ENCODE measurements at regions not wholly inside any gene's neighbourhood (a gene's known extent, or its start where the extent isn't known, plus 50 kb on each side); places are given as distances from the start of the nearest gene placed in this dataset.

GRCh38 chr3:110384601-110385000, 687.0 kb upstream of the NECTIN3 start (continued):
- TF ChIP-seq E2F4 (IDR thresholded peaks at IDR 0.05; ENCODE audit: low read depth, low read length) (no peak), ZNF687 (IDR thresholded peaks at IDR 0.05) (no peak), RAD21 (IDR thresholded peaks at IDR 0.05; ENCODE audit: insufficient read depth, low read depth, low read length) (no peak), TAF1 (IDR thresholded peaks at IDR 0.05; ENCODE audit: borderline replicate concordance, low read depth, low read length) (no peak), SIX5 (IDR thresholded peaks at IDR 0.05; ENCODE audit: low read depth, low read length, severe bottlenecking) (no peak), SMAD1 (IDR thresholded peaks at IDR 0.05; ENCODE audit: low read depth, partially characterized antibody) (no peak), RFX5 (IDR thresholded peaks at IDR 0.05; ENCODE audit: low read depth, low read length) (no peak)

DNA sequence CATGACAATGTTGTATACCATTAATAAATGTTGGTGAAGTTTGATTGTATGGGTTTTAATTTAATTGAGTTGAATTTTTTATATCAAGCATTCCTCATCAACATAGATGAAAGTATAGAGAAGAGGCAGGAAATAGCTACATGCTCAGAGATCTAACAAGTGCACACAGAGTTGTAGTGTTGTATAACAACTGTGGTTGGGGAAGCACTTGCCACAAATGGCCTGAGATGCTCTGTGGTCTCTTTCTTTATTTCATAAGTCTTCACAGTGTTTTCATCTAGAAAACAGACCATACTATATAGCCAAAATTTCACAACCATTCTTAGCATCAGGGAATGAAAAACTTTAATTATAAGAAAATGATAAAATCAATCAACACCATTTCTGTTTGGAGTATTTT, 682.6 kb upstream of the NECTIN3 start:
- ATAC-seq (no peak), DNase-seq (ENCODE audit: low read depth, low spot score) (no peak), FAIRE-seq (no peak)
- TF ChIP-seq NFYB (IDR thresholded peaks at IDR 0.05; ENCODE audit: insufficient read depth, low read depth, low read length) (no peak), RCOR1 (conservative IDR thresholded peaks at IDR 0.05; ENCODE audit: low read depth, low read length) (no peak)
- TF ChIP-seq, protein P1, sequence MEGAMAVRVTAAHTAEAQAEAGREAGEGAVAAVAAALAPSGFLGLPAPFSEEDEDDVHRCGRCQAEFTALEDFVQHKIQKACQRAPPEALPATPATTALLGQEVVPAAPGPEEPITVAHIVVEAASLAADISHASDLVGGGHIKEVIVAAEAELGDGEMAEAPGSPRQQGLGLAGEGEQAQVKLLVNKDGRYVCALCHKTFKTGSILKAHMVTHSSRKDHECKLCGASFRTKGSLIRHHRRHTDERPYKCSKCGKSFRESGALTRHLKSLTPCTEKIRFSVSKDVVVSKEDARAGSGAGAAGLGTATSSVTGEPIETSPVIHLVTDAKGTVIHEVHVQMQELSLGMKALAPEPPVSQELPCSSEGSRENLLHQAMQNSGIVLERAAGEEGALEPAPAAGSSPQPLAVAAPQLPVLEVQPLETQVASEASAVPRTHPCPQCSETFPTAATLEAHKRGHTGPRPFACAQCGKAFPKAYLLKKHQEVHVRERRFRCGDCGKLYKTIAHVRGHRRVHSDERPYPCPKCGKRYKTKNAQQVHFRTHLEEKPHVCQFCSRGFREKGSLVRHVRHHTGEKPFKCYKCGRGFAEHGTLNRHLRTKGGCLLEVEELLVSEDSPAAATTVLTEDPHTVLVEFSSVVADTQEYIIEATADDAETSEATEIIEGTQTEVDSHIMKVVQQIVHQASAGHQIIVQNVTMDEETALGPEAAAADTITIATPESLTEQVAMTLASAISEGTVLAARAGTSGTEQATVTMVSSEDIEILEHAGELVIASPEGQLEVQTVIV (IDR thresholded peaks at IDR 0.05; ENCODE audit: borderline replicate concordance, partially characterized antibody), result no peak
- TF ChIP-seq, protein P2, sequence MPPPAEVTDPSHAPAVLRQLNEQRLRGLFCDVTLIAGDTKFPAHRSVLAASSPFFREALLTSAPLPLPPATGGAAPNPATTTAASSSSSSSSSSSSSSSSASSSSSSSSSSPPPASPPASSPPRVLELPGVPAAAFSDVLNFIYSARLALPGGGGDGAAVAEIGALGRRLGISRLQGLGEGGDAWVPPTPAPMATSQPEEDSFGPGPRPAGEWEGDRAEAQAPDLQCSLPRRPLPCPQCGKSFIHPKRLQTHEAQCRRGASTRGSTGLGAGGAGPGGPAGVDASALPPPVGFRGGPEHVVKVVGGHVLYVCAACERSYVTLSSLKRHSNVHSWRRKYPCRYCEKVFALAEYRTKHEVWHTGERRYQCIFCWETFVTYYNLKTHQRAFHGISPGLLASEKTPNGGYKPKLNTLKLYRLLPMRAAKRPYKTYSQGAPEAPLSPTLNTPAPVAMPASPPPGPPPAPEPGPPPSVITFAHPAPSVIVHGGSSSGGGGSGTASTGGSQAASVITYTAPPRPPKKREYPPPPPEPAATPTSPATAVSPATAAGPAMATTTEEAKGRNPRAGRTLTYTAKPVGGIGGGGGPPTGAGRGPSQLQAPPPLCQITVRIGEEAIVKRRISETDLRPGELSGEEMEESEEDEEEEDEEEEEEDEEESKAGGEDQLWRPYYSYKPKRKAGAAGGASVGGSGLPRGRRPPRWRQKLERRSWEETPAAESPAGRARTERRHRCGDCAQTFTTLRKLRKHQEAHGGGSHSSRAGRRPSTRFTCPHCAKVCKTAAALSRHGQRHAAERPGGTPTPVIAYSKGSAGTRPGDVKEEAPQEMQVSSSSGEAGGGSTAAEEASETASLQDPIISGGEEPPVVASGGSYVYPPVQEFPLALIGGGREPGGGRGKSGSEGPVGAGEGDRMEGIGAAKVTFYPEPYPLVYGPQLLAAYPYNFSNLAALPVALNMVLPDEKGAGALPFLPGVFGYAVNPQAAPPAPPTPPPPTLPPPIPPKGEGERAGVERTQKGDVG (CRISPR knock-in tag; IDR thresholded peaks at IDR 0.05), result no peak
- intact Hi-C loops (cut with micrococcal nuclease; ENCODE audit: unreplicated experiment), result no loop called here
- H2AFZ ChIP-seq (ENCODE audit: control insufficient read depth, low read depth, low read length), result no peak overlapping the region
- ChIA-PET CTCF (no interaction called here), RAD21 (ENCODE audit: unreplicated experiment) (interaction anchor here (0.7 kb wide), 1 partner anchor 18 kb away, joined by 3 read pairs; no protein-coding TSS in a partner anchor), SMC1A (ENCODE audit: uncharacterized antibody, unreplicated experiment) (no interaction called here), POLR2A (no interaction called here)
- BruUV-seq (replicated peaks), result no TSS peak
- H4K20me1 ChIP-seq (ENCODE audit: control insufficient read depth, insufficient read depth), result no peaks in the 10 kb centered on the region
- no peaks in the 10 kb centered on the region for H3K79me2 ChIP-seq (ENCODE audit: control insufficient read depth, insufficient read depth, low read length)
- no peaks in the 10 kb centered on the region for H3K9me3 ChIP-seq (replicated peaks; ENCODE audit: control insufficient read depth, insufficient read depth, low read length)
- H3K36me3 ChIP-seq (ENCODE audit: control insufficient read depth in 2 of 2, insufficient read depth in 2 of 2, low read length in 1 of 2), result no peaks in the 10 kb centered on the region
- H3K9ac ChIP-seq (ENCODE audit: control insufficient read depth, insufficient read depth, low read length), result no peak overlapping the region
- in situ Hi-C loops (cut with MboI), result no loop called here
- no peak overlapping the region for H3K27ac ChIP-seq (ENCODE audit: control insufficient read depth, insufficient read depth)
- H3K4me1 ChIP-seq (ENCODE audit: control insufficient read depth, insufficient read depth, low read length), result no peaks in the 10 kb centered on the region
- H3K4me3 ChIP-seq, result no peak overlapping the region
- H3K4me2 ChIP-seq (ENCODE audit: control insufficient read depth, insufficient read depth), result no peak overlapping the region
- H3K27me3 ChIP-seq (replicated peaks in 1 of 2; ENCODE audit: control insufficient read depth in 2 of 2, insufficient read depth in 2 of 2, low read length in 1 of 2), result no peaks in the 10 kb centered on the region

All from GM12878 (cell line).